ENCODE measurements at regions not wholly inside any gene's neighbourhood (a gene's known extent, or its start where the extent isn't known, plus 50 kb on each side); places are given as distances from the start of the nearest gene placed in this dataset.

DNA sequence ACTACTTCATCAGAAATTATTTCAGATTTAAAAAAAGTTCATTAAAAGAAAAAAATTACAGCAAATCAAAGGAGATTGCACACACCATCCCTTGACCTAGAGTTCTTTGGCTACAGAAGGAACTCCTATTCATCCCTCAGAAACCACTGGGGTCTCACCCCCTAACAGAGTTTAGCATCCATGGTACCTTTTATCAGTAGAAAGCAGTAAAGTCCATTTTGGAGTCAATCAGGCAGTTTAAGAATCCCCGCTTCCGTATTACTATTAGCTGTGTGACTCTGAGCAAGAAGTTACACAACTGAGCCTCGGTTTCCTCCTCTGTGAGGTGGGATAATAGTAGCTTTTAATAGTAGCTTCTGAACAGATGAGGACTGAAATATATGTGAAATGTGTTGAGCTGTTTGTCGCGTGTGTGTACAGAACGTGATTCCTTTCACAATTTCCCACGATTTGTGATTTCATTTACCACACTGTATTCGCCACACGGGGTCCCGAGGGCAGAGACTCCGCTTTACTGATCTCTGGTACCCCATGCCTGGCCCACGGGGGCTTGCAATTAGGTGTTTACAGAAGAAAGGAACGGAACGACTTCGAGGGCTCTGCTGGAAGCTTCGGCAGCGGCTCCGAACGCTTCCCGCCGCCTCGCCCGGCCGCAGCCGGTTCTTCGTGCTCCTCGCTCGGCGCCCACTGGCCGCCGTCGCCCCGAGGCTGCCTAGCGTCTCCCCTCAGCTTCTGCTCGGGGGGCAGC, 72.5 kb upstream of the ZBED5 start:
- DNase-seq (ENCODE audit: low read depth) = no peak

DNA sequence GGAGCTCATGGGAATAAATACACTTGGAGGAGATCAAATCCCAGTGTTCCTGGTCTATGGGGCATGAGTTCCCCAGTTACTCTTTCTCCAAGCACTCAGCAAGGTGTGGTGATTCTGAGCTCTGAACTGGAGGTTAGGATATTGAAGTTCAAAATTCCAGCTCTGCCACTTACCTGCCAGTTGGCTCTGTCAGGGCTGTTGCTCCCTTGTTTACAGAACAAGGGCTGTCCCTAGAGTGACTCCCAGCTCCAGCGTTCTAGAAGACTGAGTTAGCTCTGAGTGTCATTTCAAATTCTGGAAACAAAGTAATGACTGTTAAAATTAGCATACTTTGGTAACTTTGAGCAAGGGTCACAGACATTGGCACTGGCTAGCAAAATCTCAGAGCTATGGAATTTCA, 69.7 kb upstream of the ZBED5 start:
- DNase-seq (ENCODE audit: low read depth) = no peak

DNA sequence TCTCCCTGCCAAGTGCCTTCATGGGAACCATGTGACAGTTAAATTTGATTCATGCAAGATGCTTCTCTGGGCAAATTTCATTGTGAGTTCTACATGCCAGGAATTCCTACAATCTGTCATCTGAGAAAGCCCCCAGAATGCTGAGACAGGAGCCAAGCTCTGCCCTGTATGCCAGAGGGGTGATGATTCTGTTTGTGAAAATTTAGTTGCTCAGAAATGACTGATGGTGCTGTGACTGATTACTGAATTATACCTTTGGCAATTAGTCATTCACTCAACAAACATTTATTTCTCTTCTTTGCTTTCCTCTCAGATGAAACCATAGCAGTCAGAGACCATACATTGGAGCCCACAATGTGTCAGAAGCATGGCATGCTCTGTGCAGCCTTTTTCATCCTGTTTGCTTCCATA, 69.0 kb upstream of the ZBED5 start:
- no peak for DNase-seq (ENCODE audit: low read depth)

DNA sequence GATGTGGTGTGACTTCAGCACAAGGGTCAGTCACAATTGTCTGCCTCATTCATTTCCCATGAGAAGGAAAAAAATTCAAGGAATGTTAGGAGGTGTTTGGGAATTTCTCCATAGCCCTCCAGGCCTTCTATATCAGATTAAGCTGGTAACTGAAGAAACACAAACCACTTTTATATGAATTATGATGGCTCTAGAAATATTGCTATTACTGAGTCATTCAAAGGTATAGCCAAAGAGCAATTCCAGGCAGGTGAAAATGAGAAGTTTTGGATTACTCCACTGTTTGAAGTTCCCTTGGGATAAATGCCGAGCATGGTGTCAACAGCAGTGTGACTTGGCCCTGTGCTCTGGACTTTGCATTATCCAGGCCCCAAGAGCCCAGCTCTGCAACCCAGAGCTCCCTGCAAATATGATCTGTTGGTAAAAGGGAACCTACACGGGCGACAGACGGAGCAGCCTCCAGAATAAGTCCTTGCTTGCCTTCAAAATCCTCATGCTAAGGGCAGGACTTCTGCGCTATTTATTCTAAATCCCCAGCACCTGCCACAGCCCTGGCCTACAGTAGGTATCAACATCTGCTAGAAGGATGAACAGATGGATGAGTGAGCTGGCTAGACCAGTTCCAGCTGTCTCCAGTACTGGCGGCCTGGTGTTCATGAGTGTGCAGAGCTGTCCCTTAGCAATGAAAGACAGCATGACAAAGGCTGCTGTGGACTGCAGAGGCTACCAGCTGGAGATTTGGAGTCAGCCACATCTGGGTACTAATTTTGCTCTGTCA, 67.5 kb upstream of the ZBED5 start:
- no peak for DNase-seq (ENCODE audit: low read depth)

DNA sequence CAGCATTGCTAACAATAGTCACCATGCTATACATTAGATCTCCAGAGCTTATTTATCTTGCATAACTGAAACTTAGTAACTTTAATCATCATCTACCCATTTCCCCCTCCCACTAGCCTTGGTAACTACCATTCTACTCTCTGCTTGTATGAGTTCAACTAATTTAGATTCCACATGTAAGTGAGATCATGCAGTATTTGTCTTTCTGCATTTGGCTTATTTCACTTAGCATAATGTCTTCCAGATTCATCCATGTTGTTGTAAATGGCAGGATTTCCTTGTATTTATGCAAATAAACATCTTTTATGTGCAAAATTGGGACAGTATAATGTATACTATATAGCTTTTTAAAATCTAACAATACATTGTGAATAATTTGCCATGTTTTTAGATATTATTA, 66.0 kb upstream of the ZBED5 start:
- DNase-seq (ENCODE audit: low read depth) = no peak

DNA sequence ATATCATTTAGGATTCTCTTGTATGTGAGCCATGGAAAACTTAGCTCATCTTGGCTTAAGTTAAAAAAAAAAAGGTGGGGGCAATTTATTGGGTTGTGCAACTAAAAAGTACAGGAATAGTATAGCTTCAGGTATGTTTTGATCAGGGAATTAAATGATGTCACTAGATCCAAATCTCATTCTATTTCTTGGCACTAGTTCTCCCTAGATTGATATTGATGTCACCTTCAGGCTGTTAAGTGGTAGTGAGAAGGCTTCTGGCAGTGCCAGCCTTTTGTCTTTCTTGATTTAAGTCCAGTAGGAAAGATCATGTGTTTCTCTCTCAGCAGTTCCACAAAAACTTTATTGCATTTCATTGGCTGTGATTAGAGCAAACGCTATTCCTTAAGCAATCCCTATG, 65.0 kb upstream of the ZBED5 start:
- no peak for DNase-seq (ENCODE audit: low read depth)

DNA sequence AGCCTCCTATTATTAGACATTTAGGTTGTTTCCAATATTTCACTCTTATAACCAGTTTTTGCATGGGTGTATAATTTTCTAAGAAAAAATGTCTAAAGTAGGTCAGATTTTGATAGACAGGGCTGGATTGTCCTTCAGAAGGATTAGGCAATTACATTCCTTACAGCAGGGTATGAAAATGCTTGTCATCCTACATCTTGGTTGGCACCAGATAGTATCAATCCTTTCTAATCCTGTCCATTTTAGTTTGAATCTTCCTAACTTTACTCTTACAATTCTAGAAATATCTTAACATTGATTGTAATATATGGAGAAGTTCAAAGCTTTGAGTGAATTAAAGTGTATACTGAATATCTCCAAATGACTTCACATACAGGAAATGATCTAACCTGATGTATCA, 63.0 kb upstream of the ZBED5 start:
- DNase-seq (ENCODE audit: low read depth) = no peak

DNA sequence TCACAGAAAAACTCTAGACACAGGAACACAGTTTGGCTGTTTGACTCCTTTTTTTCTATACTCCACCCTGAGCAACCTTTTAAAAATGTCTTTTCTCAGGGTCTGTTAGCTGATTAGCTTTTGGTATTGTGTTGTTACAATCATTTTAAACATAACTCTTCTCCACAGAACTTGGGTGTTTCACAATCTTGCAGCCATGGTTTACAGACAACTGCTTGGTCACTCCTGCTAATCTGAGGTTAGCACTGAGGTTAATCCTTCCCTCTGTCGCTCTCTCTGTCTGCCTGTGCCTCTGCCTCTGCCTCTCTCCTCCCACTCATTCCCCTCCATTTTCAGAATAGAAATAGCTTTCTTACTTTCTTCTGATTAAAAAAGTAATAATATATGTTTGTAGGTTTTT, 62.4 kb upstream of the ZBED5 start:
- no peak for DNase-seq (ENCODE audit: low read depth)

DNA sequence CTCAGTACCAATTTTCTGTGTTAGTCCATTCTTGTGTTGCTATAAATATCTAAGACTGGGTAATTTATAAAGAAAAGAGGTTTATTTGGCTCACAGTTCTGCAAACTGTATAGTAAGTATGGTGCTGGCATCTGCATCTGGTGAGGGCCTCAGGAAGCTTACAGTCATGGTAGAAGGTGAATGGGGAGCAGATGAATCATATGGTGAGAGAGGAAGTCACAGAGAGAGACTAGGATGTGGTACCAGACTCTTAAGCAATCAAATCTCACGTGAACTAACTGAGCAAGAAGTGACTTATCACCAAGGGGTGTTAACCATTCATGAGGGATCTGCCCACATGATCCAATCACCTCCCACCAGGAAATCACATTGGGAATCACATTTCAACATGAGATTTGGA, 60.8 kb upstream of the ZBED5 start:
- DNase-seq (ENCODE audit: low read depth) = no peak

DNA sequence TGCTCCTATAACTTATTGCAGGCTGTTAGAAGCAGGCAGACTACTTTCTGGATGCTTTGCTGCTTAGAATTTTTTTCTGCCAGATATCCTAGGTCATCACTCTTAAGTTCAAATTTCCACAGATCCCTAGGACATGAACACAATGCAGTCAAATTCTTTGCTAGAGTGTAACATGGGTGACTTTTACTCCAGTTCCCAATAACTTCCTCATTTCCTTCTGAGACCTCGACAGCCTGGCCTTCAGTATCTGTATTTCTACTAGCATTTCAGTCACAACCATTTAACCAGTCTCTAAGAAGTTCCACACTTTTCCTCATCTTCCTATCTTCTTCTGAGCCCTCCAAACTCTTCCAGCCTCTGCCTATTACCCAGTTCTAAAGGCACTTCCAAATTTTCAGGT, 60.4 kb upstream of the ZBED5 start:
- DNase-seq (ENCODE audit: low read depth) = no peak

DNA sequence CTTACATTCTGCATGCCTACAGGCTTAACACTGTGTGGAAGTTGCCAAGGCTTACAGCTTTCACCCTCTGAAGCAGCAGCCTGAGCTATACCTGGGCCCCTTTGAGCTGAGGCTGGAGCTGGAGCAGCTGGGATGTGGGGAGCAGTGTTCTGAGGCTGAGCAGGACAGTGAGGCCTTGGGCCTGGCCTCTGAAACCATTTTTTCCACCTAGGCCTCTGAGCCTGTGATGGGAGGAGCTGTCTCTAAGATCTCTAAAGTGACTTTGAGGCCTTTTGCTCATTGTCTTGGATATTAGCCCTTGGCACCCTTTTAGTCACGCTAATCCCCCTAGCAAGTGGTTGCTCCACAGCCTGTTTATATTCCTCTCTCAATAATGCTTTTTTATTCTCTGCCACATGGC, 59.9 kb upstream of the ZBED5 start:
- no peak for DNase-seq (ENCODE audit: low read depth)

DNA sequence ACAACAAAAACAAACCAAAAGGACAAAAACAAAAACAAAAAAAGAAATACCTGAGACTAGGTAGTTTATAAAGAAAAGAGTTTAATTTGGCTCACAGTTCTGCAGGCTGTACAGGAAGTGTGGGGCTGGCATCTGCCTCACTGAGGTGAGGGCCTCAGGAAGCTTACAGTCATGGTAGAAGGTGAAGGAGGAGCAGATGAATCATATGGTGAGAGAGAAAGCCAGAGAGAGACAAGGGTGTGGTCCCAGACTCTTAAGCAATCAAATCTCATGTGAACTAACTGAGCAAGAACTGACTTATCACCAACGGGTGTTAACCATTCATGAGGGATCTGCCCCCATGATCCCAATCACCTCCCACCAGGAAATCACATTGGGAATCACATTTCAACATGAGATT, 58.8 kb upstream of the ZBED5 start:
- no peak for DNase-seq (ENCODE audit: low read depth)

DNA sequence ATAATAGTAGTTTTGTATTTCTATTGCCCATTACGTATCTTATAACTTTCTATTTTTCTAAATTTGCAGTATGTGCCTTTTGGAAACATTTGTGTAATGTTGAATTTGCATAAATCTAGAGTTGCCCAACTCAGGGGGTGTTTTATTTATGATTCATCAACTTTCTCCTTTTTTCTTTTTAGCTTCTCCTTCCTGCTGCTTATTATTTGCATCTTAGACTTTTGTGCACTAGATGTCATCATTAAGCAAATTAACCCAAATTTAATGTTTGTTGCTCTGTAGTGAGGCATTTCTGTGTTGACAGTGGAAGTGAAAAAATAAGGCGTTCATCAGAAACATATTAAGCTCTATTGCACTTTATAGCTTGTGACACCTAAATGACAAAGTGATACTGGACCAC, 56.2 kb upstream of the ZBED5 start:
- no peak for DNase-seq (ENCODE audit: low read depth)

DNA sequence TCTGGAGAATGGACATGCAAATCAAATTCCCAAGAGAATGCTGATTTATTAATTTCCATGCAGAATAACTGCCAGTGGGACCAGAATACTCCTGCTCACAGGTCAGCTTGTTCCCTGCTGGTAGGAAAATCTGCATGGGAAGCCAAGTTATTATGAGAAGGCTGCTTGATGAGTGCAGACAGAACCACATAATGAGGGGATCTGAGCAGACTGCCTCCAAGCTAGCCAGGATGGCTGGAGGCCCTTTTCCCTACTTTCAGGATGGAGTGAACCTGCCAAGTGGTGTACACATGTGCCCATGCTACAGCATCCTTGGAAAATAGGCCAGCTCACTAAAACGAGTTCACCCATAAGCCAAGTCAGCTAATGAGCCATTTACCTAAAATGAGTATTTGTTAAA, 55.2 kb upstream of the ZBED5 start:
- no peak for DNase-seq (ENCODE audit: low read depth)

DNA sequence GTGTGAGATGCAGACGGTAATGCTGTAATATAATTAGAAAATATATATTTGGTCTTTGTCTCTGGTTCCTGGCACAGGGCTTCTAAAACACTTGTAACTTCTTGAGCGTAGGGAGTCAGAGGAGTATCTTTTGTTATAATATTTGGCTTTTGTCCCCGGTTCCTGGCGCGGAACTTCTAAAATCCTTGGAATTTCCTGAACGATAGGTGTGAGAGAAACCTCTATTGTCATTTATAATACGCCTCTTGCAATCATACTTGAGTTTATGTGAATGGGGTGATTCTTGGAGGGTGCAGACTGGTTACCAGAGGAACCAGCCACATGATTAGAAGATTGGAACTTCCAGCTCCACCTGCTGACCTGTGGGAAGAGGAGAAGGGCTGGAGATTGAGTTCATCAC, 54.1 kb upstream of the ZBED5 start:
- no peak for DNase-seq (ENCODE audit: low read depth)

DNA sequence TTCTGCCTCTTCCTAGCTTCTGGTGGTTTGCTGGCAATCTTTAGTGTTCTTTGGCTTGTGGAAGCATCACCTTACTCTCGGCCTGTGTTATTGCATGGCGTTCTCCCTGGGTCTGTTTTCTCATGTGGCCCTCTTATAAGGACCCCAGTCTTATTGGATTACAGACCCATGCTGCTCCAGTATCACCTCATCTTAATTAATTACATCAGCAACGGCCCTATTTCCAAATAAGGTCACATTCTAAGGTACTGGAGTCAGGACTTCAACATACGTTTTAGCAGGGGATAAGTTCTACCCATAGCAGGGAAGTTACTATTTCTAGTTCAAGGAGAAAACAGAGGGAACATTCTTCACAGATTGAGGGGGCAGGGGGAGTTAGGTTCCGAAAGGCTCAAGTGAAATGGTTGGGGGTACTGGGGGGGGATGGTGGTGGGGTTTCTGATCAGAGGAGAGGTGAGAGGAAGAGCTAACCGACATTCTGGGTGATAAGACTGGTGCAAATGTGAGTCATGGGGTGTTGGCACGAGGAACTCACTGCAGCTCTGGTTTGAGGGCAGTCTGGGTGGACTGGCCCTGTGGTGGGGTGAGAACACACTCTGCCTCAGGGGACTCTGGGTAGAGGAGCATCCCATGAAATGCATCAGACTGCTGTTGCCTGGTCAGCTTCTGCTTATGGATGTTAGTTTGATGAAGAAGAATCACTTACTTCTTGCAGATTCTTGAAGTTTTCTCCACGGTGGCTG, 51.5 kb upstream of the ZBED5 start:
- no peak for DNase-seq (ENCODE audit: low read depth)

DNA sequence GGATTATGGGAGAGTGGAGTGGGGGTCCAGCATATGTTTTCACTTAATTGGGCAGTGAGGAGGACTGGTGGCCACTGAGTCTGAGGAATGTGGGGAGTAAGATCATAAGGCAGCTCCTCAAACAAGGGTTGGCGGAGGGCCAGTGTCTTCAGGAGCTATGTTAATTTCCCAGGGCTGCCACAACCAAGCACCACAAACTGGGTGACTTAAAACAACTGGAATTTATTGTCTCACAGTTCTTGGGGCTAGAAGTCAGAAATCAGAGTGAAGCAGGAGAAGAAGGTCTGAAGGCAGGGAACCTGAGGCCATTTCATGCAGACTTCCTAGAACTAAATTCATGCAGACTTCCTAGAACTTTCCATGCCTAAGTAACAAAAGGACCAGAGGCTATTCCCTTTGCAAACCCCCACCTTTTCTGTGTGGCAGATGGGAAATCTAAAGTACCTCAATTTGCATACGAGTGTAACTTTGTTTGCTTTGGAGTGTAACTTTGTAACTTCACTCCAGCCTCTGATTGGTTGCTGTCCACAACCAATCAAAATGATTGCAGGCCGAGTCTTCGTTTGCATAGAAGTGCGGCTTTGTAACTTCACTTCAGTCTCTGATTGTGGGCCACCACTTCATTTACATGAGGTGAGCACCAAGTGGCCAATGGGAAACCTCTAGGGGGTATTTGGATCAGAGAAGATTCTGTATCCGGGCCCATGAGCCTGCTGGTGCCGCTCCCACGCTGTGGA, 50.5 kb upstream of the ZBED5 start:
- DNase-seq (ENCODE audit: low read depth) = peak; percentile 94

Measured in HS-27A (cell line).